OCI-LY1 (cell line): ENCODE measurements at regions not wholly inside any gene's neighbourhood (a gene's known extent, or its start where the extent isn't known, plus 50 kb on each side); places are given as distances from the start of the nearest gene placed in this dataset.

Experiments
- EZH2 ChIP-seq: fragments of 200-600 bp; sonication (generic), shearing (Covaris generic); IDR thresholded peaks from 2 replicates; pipeline ENCODE4 v1.8.0; 2017; ENCODE audit warnings: borderline replicate concordance, mixed run types, mild to moderate bottlenecking, antibody characterized with exemption, low read length, moderate library complexity, mixed read lengths
- TF ChIP-seq, protein P1 (sequence below): fragments of 200-600 bp; sonication (generic), shearing (Covaris generic); IDR thresholded peaks from 2 replicates; pipeline ENCODE4 v1.5.1; 2017; ENCODE audit warnings: mild to moderate bottlenecking, antibody characterized with exemption, low read length, moderate library complexity, mixed read lengths

DNA sequence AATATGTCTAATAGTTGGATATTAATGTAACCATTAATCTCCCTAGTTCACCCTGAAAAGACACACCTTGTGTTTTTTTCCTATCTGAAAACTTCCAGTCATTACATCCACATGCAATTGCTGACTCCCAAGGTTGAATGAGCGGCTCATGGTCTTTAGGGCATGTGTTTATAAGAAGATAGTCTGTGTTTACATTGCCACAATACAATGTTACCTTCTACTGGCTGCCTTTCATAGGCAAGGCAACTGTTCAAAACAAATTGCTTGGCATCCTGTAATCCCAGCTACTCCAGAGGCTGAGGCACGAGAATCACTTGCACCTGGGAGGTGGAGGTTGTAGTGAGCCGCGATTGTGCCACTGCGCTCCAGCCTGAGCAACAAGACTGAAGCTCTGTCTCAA is 52.6 kb upstream of the GPCPD1 start:
- TF ChIP-seq, protein P1, sequence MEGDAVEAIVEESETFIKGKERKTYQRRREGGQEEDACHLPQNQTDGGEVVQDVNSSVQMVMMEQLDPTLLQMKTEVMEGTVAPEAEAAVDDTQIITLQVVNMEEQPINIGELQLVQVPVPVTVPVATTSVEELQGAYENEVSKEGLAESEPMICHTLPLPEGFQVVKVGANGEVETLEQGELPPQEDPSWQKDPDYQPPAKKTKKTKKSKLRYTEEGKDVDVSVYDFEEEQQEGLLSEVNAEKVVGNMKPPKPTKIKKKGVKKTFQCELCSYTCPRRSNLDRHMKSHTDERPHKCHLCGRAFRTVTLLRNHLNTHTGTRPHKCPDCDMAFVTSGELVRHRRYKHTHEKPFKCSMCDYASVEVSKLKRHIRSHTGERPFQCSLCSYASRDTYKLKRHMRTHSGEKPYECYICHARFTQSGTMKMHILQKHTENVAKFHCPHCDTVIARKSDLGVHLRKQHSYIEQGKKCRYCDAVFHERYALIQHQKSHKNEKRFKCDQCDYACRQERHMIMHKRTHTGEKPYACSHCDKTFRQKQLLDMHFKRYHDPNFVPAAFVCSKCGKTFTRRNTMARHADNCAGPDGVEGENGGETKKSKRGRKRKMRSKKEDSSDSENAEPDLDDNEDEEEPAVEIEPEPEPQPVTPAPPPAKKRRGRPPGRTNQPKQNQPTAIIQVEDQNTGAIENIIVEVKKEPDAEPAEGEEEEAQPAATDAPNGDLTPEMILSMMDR = no peak
- no peak for TF ChIP-seq EZH2
